ENCODE measurements at regions not wholly inside any gene's neighbourhood (a gene's known extent, or its start where the extent isn't known, plus 50 kb on each side); places are given as distances from the start of the nearest gene placed in this dataset.

DNA sequence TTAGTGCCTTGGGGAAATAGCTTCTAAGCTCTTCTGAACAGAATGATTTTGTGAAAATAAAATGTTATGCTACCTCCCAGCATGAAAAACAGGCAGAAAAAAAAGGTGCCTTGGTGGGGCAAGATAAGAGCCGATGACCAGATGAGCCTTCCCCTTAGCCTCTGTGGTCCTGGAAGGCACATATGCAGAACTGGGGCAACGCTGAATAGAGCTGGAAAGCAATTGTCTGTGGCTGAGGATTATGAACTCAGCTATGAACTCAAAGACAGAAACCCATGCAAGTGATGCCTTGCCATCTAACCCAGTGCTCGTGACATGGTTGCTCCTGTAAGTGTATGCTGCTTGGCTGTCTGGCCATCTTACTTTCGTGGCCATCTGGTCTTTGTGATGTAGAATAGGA is 128.5 kb upstream of the FRMD6 start:
- no peak for TF ChIP-seq JUND (IDR thresholded peaks at IDR 0.05; ENCODE audit: low read depth)
- in situ Hi-C loops (cut with HindIII; ENCODE audit: low pct_unique_long_range_greater_than_20kb, low sequenced_read_pairs) = no loop called here

DNA sequence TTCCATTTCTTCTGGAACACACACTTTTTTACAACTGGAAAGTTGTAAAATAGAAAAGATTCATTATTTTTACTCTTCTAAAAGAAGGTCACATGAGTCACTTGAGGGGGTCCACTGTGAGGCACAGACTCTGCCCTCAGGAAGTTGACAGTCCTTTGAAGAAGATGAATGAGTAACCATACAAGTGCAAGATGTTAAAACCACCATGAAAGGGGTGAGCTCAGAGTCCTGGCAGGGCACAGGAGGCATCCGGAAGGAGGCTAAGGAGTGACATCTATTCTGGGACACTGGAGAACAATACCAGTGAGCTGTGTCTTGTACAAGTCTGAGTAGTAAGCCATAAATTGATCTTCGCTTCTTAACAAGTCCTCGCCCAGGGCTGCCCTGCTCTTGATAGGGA is 126.0 kb upstream of the FRMD6 start:
- no peak for TF ChIP-seq JUND (IDR thresholded peaks at IDR 0.05; ENCODE audit: low read depth)
- no peak for DNase-seq (ENCODE audit: low read depth in 1 of 2, low spot score in 1 of 2)
- in situ Hi-C loops (cut with HindIII; ENCODE audit: low pct_unique_long_range_greater_than_20kb, low sequenced_read_pairs) = no loop called here

More for the DNA sequence above, 128.5 kb upstream of the FRMD6 start:
- DNase-seq (ENCODE audit: low read depth in 1 of 2, low spot score in 1 of 2) = no peak

GRCh38 chr14:51527073-51527472 is 124.6 kb upstream of the FRMD6 start:
- TF ChIP-seq JUND (IDR thresholded peaks at IDR 0.05; ENCODE audit: low read depth) = no peak
- in situ Hi-C loops (cut with HindIII; ENCODE audit: low pct_unique_long_range_greater_than_20kb, low sequenced_read_pairs) = no loop called here
- DNase-seq (ENCODE audit: low read depth in 1 of 2, low spot score in 1 of 2) = no peak

- DNase-seq (ENCODE audit: low read depth in 1 of 2, low spot score in 1 of 2) = no peak
- TF ChIP-seq JUND (IDR thresholded peaks at IDR 0.05; ENCODE audit: low read depth) = no peak
- in situ Hi-C loops (cut with HindIII; ENCODE audit: low pct_unique_long_range_greater_than_20kb, low sequenced_read_pairs) = no loop called here
Measured at GRCh38 chr14:51529736-51530135, 122.0 kb upstream of the FRMD6 start.

- in situ Hi-C loops (cut with HindIII; ENCODE audit: low pct_unique_long_range_greater_than_20kb, low sequenced_read_pairs) = no loop called here
- peak in 1 of 2 experiments; percentile 38 for DNase-seq (ENCODE audit: low read depth in 1 of 2, low spot score in 1 of 2)
- TF ChIP-seq JUND (IDR thresholded peaks at IDR 0.05; ENCODE audit: low read depth) = no peak
Measured at GRCh38 chr14:51533160-51533559, 118.5 kb upstream of the FRMD6 start.

- in situ Hi-C loops (cut with HindIII; ENCODE audit: low pct_unique_long_range_greater_than_20kb, low sequenced_read_pairs) = no loop called here
- TF ChIP-seq JUND (IDR thresholded peaks at IDR 0.05; ENCODE audit: low read depth) = no peak
- DNase-seq (ENCODE audit: low read depth in 1 of 2, low spot score in 1 of 2) = no peak
Measured at GRCh38 chr14:51533872-51534553, 117.7 kb upstream of the FRMD6 start.

GRCh38 chr14:51534610-51535011 is 117.1 kb upstream of the FRMD6 start:
- DNase-seq (ENCODE audit: low read depth in 1 of 2, low spot score in 1 of 2) = peak in 1 of 2 experiments; percentile 86
- in situ Hi-C loops (cut with HindIII; ENCODE audit: low pct_unique_long_range_greater_than_20kb, low sequenced_read_pairs) = no loop called here
- TF ChIP-seq JUND (IDR thresholded peaks at IDR 0.05; ENCODE audit: low read depth) = no peak

GRCh38 chr14:51535443-51536044 is 116.2 kb upstream of the FRMD6 start:
- in situ Hi-C loops (cut with HindIII; ENCODE audit: low pct_unique_long_range_greater_than_20kb, low sequenced_read_pairs) = no loop called here

DNA sequence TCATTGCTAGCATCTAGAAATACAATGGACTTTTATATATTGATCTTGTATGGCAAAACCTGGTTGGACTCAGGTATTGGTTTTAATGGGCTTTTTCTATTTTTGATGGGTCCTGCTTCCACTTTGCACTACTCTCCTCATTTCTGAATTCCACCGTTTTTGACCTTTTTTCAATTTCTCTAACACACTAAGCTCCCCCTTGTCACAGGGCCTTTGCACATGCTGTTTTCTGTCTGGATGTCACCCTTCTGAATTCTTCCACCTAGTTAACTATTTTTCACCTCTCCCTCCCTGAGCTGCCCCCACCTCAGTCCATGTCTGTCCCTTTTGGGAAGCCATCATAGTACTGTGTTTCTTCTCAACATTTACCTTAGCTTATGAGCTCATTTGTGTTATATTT is 112.7 kb upstream of the FRMD6 start:
- in situ Hi-C loops (cut with HindIII; ENCODE audit: low pct_unique_long_range_greater_than_20kb, low sequenced_read_pairs) = no loop called here
- DNase-seq (ENCODE audit: low read depth in 1 of 2, low spot score in 1 of 2) = no peak
- no peak for TF ChIP-seq JUND (IDR thresholded peaks at IDR 0.05; ENCODE audit: low read depth)

More at GRCh38 chr14:51535443-51536044, 116.2 kb upstream of the FRMD6 start:
- TF ChIP-seq JUND (IDR thresholded peaks at IDR 0.05; ENCODE audit: low read depth) = no peak
- no peak for DNase-seq (ENCODE audit: low read depth in 1 of 2, low spot score in 1 of 2)

DNA sequence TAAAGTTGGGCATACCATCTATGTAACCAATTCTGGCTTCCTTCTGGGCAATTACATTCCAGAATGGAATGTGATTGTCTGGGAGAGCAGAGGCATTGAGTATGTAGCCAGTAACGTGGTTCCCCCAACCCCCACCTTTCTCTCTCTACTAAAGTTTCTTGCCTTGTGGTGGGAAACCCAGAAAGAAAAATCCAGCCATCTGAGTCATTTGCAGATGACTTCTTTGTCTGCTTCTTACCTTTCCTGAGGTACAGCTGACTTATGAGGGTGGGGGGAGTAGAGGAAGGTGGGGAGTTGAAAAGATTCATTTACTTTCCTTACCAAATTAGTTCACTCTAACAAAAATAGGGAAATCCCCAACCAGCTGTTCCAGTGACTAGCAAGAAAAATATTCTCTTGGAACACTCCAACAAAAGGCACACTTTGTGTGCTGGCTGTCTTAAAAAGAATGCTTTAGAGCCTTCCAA is 112.1 kb upstream of the FRMD6 start:
- in situ Hi-C loops (cut with HindIII; ENCODE audit: low pct_unique_long_range_greater_than_20kb, low sequenced_read_pairs) = no loop called here
- TF ChIP-seq JUND (IDR thresholded peaks at IDR 0.05; ENCODE audit: low read depth) = no peak
- DNase-seq (ENCODE audit: low read depth in 1 of 2, low spot score in 1 of 2) = no peak

GRCh38 chr14:51540364-51540763 is 111.3 kb upstream of the FRMD6 start:
- DNase-seq (ENCODE audit: low read depth in 1 of 2, low spot score in 1 of 2) = no peak
- no peak for TF ChIP-seq JUND (IDR thresholded peaks at IDR 0.05; ENCODE audit: low read depth)
- in situ Hi-C loops (cut with HindIII; ENCODE audit: low pct_unique_long_range_greater_than_20kb, low sequenced_read_pairs) = no loop called here

DNA sequence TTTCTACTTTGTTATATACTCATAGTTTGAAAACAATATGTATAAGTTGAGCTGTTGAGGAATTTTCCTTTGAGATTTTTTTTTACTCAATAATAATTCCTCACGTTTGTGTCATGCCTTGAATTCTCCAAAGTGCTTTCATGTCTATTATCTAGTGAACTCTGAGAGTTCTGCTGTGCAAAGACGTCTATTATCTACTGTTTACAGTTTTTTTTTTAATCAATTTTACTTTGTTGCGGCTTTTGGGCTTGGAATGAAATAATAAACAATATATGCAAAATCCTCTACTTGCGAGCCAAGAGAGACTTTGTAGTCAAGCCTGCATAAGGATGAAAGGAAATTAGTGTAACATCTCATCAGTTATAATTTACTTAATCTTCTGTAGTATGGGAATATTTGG is 107.2 kb upstream of the FRMD6 start:
- TF ChIP-seq JUND (IDR thresholded peaks at IDR 0.05; ENCODE audit: low read depth) = no peak
- in situ Hi-C loops (cut with HindIII; ENCODE audit: low pct_unique_long_range_greater_than_20kb, low sequenced_read_pairs) = no loop called here
- no peak for DNase-seq (ENCODE audit: low read depth in 1 of 2, low spot score in 1 of 2)

DNA sequence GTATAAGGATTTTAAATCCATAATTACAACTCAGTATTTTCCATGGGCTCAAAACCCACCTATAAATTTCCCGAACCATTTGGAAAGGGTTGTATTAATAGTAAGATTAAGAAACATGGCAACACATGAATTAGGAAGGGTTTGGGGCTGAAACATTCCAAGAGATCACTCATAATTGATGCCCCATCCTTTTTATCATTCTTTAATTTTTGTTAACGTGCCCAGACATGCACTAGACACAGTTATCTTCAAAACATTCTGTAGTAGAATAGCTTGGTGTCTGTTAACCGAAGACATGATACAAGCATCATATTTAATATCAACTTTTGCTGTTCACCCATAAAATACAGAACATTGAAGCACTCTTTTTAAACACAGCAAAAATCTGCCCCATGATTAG is 106.8 kb upstream of the FRMD6 start:
- DNase-seq (ENCODE audit: low read depth in 1 of 2, low spot score in 1 of 2) = no peak
- TF ChIP-seq JUND (IDR thresholded peaks at IDR 0.05; ENCODE audit: low read depth) = no peak
- in situ Hi-C loops (cut with HindIII; ENCODE audit: low pct_unique_long_range_greater_than_20kb, low sequenced_read_pairs) = no loop called here
